H9 (cell line): ENCODE measurements at regions not wholly inside any gene's neighbourhood (a gene's known extent, or its start where the extent isn't known, plus 50 kb on each side); places are given as distances from the start of the nearest gene placed in this dataset.

Experiments
- DNase-seq: peaks from one replicate; pipeline ENCODE4 v3.0.0-alpha.2; 2017
- H2AFZ ChIP-seq: one replicate; pipeline ENCODE4 v1.6.1; 2013; ENCODE audit warnings: mild to moderate bottlenecking, low read length, control low read depth, moderate library complexity
- H2AK5ac ChIP-seq: 2 replicates; pipeline ENCODE4 v1.6.1; 2013; ENCODE audit warnings: low read length, control low read depth, mixed read lengths; ENCODE audit not compliant: insufficient read length
- H2BK120ac ChIP-seq: one replicate; pipeline ENCODE4 v1.6.1; 2013; ENCODE audit warnings: low read depth, mild to moderate bottlenecking, low read length, control low read depth, inconsistent platforms; ENCODE audit not compliant: poor library complexity, severe bottlenecking
- H2BK12ac ChIP-seq: 2 replicates; pipeline ENCODE4 v1.6.1; 2013; ENCODE audit warnings: low read length, control low read depth, mixed read lengths, low read depth; ENCODE audit not compliant: insufficient read length
- H2BK15ac ChIP-seq: 2 replicates; pipeline ENCODE4 v1.6.1; 2013; ENCODE audit warnings: low read depth, low read length, control low read depth
- H2BK20ac ChIP-seq: one replicate; pipeline ENCODE4 v1.6.1; 2013; ENCODE audit warnings: low read depth, mild to moderate bottlenecking, low read length, control low read depth, inconsistent platforms; ENCODE audit not compliant: poor library complexity, severe bottlenecking
- H2BK5ac ChIP-seq: 2 replicates; pipeline ENCODE4 v1.6.1; 2013; ENCODE audit warnings: low read length, control low read depth, mixed read lengths; ENCODE audit not compliant: insufficient read length
- H3K14ac ChIP-seq: 2 replicates; pipeline ENCODE4 v1.6.1; 2013; ENCODE audit warnings: low read length, control low read depth; ENCODE audit not compliant: insufficient read depth
- H3K18ac ChIP-seq: 2 replicates; pipeline ENCODE4 v1.6.1; 2013; ENCODE audit warnings: low read depth, mild to moderate bottlenecking, mixed read lengths, low read length, control low read depth; ENCODE audit not compliant: insufficient read length
- H3K23ac ChIP-seq: 2 replicates; pipeline ENCODE4 v1.6.1; 2013; ENCODE audit warnings: low read length, control low read depth, mixed read lengths, low read depth; ENCODE audit not compliant: insufficient read length
- H3K23me2 ChIP-seq: 2 replicates; pipeline ENCODE4 v1.6.1; 2013; ENCODE audit warnings: low read depth, mild to moderate bottlenecking, mixed read lengths, low read length, control low read depth; ENCODE audit not compliant: insufficient read length, poor library complexity, severe bottlenecking
- H3K27ac ChIP-seq: 2 replicates; pipeline ENCODE4 v1.5.1; 2013; ENCODE audit warnings: low read length, control low read depth, mixed read lengths, low read depth; ENCODE audit not compliant: insufficient read length
- H3K27me3 ChIP-seq: 2 replicates; pipeline ENCODE4 v1.6.1; 2013; ENCODE audit warnings: low read length, control low read depth, inconsistent platforms; ENCODE audit not compliant: insufficient read depth
- H3K4ac ChIP-seq: 2 replicates; pipeline ENCODE4 v1.6.1; 2013; ENCODE audit warnings: low read depth, mild to moderate bottlenecking, control low read depth, inconsistent platforms, low read length, moderate library complexity
- H3K4me1 ChIP-seq: 2 replicates; pipeline ENCODE4 v1.6.1; 2013; ENCODE audit warnings: low read length, control low read depth, inconsistent platforms; ENCODE audit not compliant: insufficient read depth
- H3K4me2 ChIP-seq: 2 replicates; pipeline ENCODE4 v1.6.1; 2013; ENCODE audit warnings: low read length, control low read depth, mixed read lengths; ENCODE audit not compliant: insufficient read length, insufficient read depth
- H3K56ac ChIP-seq: 2 replicates; pipeline ENCODE4 v1.6.1; 2013; ENCODE audit warnings: low read depth, mild to moderate bottlenecking, mixed read lengths, low read length, control low read depth; ENCODE audit not compliant: insufficient read length
- H3K79me1 ChIP-seq: 2 replicates; pipeline ENCODE4 v1.6.1; 2013; ENCODE audit warnings: low read depth, mild to moderate bottlenecking, moderate library complexity, low read length, control low read depth, inconsistent platforms; ENCODE audit not compliant: insufficient read depth, poor library complexity, severe bottlenecking
- H3K79me2 ChIP-seq: 2 replicates; pipeline ENCODE4 v1.6.1; 2013; ENCODE audit warnings: low read length, control low read depth, inconsistent platforms; ENCODE audit not compliant: insufficient read depth
- H3K9ac ChIP-seq: 2 replicates; pipeline ENCODE4 v1.6.1; 2013; ENCODE audit warnings: low read length, control low read depth, mixed read lengths; ENCODE audit not compliant: insufficient read length; ENCODE audit errors: extremely low read depth
- H3K9me3 ChIP-seq: one replicate; pipeline ENCODE4 v1.6.1; 2013; ENCODE audit warnings: low read depth, low read length, inconsistent platforms; ENCODE audit not compliant: control insufficient read depth
- H3T11ph ChIP-seq: one replicate; pipeline ENCODE4 v1.6.1; 2013; ENCODE audit warnings: mild to moderate bottlenecking, low read length, control low read depth, inconsistent platforms
- H4K20me1 ChIP-seq: one replicate; pipeline ENCODE4 v1.6.1; 2013; ENCODE audit not compliant: control insufficient read depth, insufficient read length, insufficient read depth
- H4K5ac ChIP-seq: 2 replicates; pipeline ENCODE4 v1.6.1; 2013; ENCODE audit warnings: low read depth, mild to moderate bottlenecking, mixed read lengths, low read length, control low read depth; ENCODE audit not compliant: insufficient read length
- H4K8ac ChIP-seq: replicated peaks from 2 replicates; pipeline ENCODE4 v1.6.1; 2013; ENCODE audit warnings: low read length, control low read depth, mixed read lengths, low read depth; ENCODE audit not compliant: insufficient read length
- H4K91ac ChIP-seq: 2 replicates; pipeline ENCODE4 v1.6.1; 2013; ENCODE audit warnings: low read depth, mild to moderate bottlenecking, moderate library complexity, mixed read lengths, low read length, control low read depth; ENCODE audit not compliant: insufficient read length
- H3K27ac Mint-ChIP-seq, 3 experiments: 2 replicates in 2 of 3; 3 replicates in 1 of 3; pipeline ENCODE4 v1.8.0; 2020 to 2021; ENCODE audit warnings: mixed read lengths in 3 of 3, mild to moderate bottlenecking in 1 of 3, moderate library complexity in 1 of 3
- H3K27me3 Mint-ChIP-seq: 2 replicates; pipeline ENCODE4 v1.8.0; 2021; ENCODE audit warnings: low read depth, mild to moderate bottlenecking, moderate library complexity, mixed read lengths
- H3K36me3 Mint-ChIP-seq, 3 experiments: 2 replicates in 2 of 3; 3 replicates in 1 of 3; pipeline ENCODE4 v1.8.0; 2020 to 2021; ENCODE audit warnings: low read depth in 3 of 3, mixed read lengths in 3 of 3; ENCODE audit not compliant: insufficient read depth in 1 of 3
- H3K4me1 Mint-ChIP-seq, 2 experiments: 2 replicates each; pipeline ENCODE4 v1.8.0; 2020; ENCODE audit warnings: mixed read lengths in 2 of 2
- H3K4me3 Mint-ChIP-seq, 2 experiments: 2 replicates in 1 of 2; 3 replicates in 1 of 2; pipeline ENCODE4 v1.8.0; 2020 to 2021; ENCODE audit warnings: mild to moderate bottlenecking in 2 of 2, mixed read lengths in 2 of 2, moderate library complexity in 1 of 2
- H3K9me3 Mint-ChIP-seq, 2 experiments: 2 replicates in 1 of 2; 3 replicates in 1 of 2; pipeline ENCODE4 v1.8.0; 2020; ENCODE audit warnings: mild to moderate bottlenecking in 2 of 2, mixed read lengths in 2 of 2, moderate library complexity in 1 of 2
- WGBS: extraction: QIAGEN DNeasy Blood & Tissue Kit; methylation state at CpG from one replicate; pipeline ENCODE4 v1.1.7; 2013; ENCODE audit warnings: missing lambda C conversion rate, low lambda C conversion rate, mixed read lengths; ENCODE audit not compliant: insufficient read length; ENCODE audit errors: extremely low coverage; 5-methylcytosine and 5-hydroxymethylcytosine counted together
- TF ChIP-seq, protein P1 (sequence below): fragments of 200-600 bp; sonication (generic); conservative IDR thresholded peaks from 3 replicates; pipeline ENCODE4 v1.8.0; 2021; ENCODE audit warnings: antibody characterized with exemption, mild to moderate bottlenecking

DNA sequence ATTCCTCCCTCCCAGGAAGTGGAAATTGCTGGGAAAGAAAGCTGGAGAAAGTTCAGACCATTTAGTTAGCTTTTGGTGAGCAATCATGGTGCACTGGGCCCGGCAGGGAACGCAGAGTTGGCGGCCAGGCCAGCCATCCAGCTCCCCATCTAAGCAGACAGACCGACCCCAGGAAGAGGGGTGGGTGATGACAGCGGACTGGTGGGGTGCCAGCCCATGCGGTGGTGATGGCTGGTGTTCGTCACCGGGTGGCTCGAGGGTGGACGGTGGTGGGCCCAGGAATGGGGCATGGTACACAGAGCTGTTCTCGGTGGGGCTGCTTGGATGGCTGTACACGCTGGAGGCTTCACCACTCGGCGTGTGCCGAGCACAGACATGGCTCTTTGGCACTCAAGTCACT, 85.6 kb upstream of the ARAP3 start:
- Histone ChIP-seq H3K9me3 (no peaks in the 10 kb centered on the region), H3K23ac (no peak overlapping the region), H4K8ac (no peak overlapping the region), H3K4me1 (no peaks in the 10 kb centered on the region), H2BK120ac (no peak overlapping the region), H3K4ac (no peak overlapping the region), H2AFZ (no peak overlapping the region), H4K5ac (no peak overlapping the region), H3K27me3 (no peaks in the 10 kb centered on the region), H2BK12ac (no peak overlapping the region), H3K9ac (no peak overlapping the region), H3K79me1 (no peaks in the 10 kb centered on the region), H2BK20ac (no peak overlapping the region), H3K23me2 (no peaks in the 10 kb centered on the region), H3K27ac (no peak overlapping the region), H4K91ac (no peak overlapping the region), H2AK5ac (no peak overlapping the region), H3K18ac (no peak overlapping the region), H3K56ac (no peak overlapping the region), H2BK15ac (no peak overlapping the region), H4K20me1 (no peaks in the 10 kb centered on the region), H3T11ph (no peak overlapping the region), H3K79me2 (no peaks in the 10 kb centered on the region), H3K14ac (no peak overlapping the region; the same call in 1 of the 2 replicates), H2BK5ac (no peak overlapping the region), H3K4me2 (no peak overlapping the region)
- H3K36me3 Mint-ChIP-seq, result peaks cover 0 to 6% (median 4%) of the 10 kb centered on the region in 3 experiments; a peak in 3 of 7 replicates
- H3K27me3 Mint-ChIP-seq, result peaks cover 41% of the 10 kb centered on the region
- peaks cover 0 to 4% of the 10 kb centered on the region in 2 experiments; a peak in 2 of 5 replicates for H3K9me3 Mint-ChIP-seq
- H3K4me1 Mint-ChIP-seq, result peaks cover 17 to 26% of the 10 kb centered on the region in 2 experiments
- H3K4me3 Mint-ChIP-seq, result no peak overlapping the region
- TF ChIP-seq, protein P1, sequence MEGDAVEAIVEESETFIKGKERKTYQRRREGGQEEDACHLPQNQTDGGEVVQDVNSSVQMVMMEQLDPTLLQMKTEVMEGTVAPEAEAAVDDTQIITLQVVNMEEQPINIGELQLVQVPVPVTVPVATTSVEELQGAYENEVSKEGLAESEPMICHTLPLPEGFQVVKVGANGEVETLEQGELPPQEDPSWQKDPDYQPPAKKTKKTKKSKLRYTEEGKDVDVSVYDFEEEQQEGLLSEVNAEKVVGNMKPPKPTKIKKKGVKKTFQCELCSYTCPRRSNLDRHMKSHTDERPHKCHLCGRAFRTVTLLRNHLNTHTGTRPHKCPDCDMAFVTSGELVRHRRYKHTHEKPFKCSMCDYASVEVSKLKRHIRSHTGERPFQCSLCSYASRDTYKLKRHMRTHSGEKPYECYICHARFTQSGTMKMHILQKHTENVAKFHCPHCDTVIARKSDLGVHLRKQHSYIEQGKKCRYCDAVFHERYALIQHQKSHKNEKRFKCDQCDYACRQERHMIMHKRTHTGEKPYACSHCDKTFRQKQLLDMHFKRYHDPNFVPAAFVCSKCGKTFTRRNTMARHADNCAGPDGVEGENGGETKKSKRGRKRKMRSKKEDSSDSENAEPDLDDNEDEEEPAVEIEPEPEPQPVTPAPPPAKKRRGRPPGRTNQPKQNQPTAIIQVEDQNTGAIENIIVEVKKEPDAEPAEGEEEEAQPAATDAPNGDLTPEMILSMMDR, result no peak
- no peak overlapping the region for H3K27ac Mint-ChIP-seq
- no peak for DNase-seq
- no CpG with 5 or more reads among the region's 15 CpGs for WGBS
